ENCODE measurements at regions not wholly inside any gene's neighbourhood (a gene's known extent, or its start where the extent isn't known, plus 50 kb on each side); places are given as distances from the start of the nearest gene placed in this dataset.

DNA sequence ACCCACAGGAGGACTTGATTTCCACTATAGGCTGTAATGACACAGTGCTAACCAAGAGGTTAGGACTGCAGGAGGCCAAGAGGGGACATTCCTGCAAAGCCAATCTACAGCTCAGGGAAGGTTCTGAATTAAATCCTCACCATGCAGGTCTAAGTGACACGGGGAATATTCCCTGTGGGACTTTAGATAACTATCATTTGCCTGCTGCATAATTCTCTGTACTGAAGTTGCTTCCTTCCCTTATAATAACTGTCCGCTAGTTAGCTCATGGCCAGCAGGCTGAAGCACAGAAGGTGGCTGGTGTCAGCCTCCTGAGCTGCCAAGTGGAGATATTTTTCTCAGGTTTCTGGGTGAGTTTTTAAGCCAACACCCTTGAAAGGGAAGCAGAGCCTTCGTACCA lies 74.6 kb upstream of the SOX9 start:
- Mint-ChIP-seq H3K9me3 (no peaks in the 10 kb centered on the region), H3K4me3 (no peak overlapping the region), H3K4me1 (peaks cover 7% of the 10 kb centered on the region), H3K36me3 (ENCODE audit: low read depth) (no peaks in the 10 kb centered on the region; the same call in 2 of the 3 replicates), H3K27me3 (ENCODE audit: insufficient read depth, low read depth, poor library complexity) (no peaks in the 10 kb centered on the region), H3K27ac (no peak overlapping the region)
- Histone ChIP-seq H3K79me2 (replicated peaks; ENCODE audit: insufficient read depth) (no peaks in the 10 kb centered on the region), H3F3A (replicated peaks; ENCODE audit: low read depth) (no peaks in the 10 kb centered on the region), H3K36me3 (ENCODE audit: insufficient read depth) (no peaks in the 10 kb centered on the region), H4K20me1 (replicated peaks; ENCODE audit: insufficient read depth) (no peaks in the 10 kb centered on the region), H3K4me1 (ENCODE audit: insufficient read depth) (no peaks in the 10 kb centered on the region), H2AFZ (peak overlapping the region; percentile 18; the same call in 1 of the 2 replicates), H3K4me2 (no peak overlapping the region), H3K27ac (ENCODE audit: low read depth) (no peak overlapping the region), H3K4me3 (no peak overlapping the region), H3K27me3 (ENCODE audit: insufficient read depth) (no peaks in the 10 kb centered on the region), H3K9me2 (ENCODE audit: insufficient read depth) (no peaks in the 10 kb centered on the region; the same call in 1 of the 2 replicates)
- no peak for ATAC-seq
- no peak for DNase-seq (ENCODE audit: low spot score)
- TF ChIP-seq ZNF462 (CRISPR knock-in tag; IDR thresholded peaks at IDR 0.05) (no peak), POLR2AphosphoS5 (IDR thresholded peaks at IDR 0.05; ENCODE audit: low read depth) (no peak), EZH2phosphoT487 (IDR thresholded peaks at IDR 0.05; ENCODE audit: unreplicated experiment) (no peak), STAT1 (IDR thresholded peaks at IDR 0.05; ENCODE audit: unreplicated experiment) (no peak), JUNB (IDR thresholded peaks at IDR 0.05; ENCODE audit: unreplicated experiment) (no peak), ZNF114 (CRISPR knock-in tag; IDR thresholded peaks at IDR 0.05) (no peak), EZH2 (IDR thresholded peaks at IDR 0.05; ENCODE audit: low read depth, unreplicated experiment) (no peak), NANOG (IDR thresholded peaks at IDR 0.05; ENCODE audit: borderline replicate concordance) (no peak), CREB1 (CRISPR knock-in tag; IDR thresholded peaks at IDR 0.05; ENCODE audit: low read depth) (no peak), ETS1 (IDR thresholded peaks at IDR 0.05) (no peak), ZNF331 (CRISPR knock-in tag; IDR thresholded peaks at IDR 0.05; ENCODE audit: low read depth) (no peak)
- TF ChIP-seq, protein P1, sequence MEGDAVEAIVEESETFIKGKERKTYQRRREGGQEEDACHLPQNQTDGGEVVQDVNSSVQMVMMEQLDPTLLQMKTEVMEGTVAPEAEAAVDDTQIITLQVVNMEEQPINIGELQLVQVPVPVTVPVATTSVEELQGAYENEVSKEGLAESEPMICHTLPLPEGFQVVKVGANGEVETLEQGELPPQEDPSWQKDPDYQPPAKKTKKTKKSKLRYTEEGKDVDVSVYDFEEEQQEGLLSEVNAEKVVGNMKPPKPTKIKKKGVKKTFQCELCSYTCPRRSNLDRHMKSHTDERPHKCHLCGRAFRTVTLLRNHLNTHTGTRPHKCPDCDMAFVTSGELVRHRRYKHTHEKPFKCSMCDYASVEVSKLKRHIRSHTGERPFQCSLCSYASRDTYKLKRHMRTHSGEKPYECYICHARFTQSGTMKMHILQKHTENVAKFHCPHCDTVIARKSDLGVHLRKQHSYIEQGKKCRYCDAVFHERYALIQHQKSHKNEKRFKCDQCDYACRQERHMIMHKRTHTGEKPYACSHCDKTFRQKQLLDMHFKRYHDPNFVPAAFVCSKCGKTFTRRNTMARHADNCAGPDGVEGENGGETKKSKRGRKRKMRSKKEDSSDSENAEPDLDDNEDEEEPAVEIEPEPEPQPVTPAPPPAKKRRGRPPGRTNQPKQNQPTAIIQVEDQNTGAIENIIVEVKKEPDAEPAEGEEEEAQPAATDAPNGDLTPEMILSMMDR (conservative IDR thresholded peaks at IDR 0.05; ENCODE audit: low read depth in 2 of 2) = no peak
- TF ChIP-seq, protein P2, sequence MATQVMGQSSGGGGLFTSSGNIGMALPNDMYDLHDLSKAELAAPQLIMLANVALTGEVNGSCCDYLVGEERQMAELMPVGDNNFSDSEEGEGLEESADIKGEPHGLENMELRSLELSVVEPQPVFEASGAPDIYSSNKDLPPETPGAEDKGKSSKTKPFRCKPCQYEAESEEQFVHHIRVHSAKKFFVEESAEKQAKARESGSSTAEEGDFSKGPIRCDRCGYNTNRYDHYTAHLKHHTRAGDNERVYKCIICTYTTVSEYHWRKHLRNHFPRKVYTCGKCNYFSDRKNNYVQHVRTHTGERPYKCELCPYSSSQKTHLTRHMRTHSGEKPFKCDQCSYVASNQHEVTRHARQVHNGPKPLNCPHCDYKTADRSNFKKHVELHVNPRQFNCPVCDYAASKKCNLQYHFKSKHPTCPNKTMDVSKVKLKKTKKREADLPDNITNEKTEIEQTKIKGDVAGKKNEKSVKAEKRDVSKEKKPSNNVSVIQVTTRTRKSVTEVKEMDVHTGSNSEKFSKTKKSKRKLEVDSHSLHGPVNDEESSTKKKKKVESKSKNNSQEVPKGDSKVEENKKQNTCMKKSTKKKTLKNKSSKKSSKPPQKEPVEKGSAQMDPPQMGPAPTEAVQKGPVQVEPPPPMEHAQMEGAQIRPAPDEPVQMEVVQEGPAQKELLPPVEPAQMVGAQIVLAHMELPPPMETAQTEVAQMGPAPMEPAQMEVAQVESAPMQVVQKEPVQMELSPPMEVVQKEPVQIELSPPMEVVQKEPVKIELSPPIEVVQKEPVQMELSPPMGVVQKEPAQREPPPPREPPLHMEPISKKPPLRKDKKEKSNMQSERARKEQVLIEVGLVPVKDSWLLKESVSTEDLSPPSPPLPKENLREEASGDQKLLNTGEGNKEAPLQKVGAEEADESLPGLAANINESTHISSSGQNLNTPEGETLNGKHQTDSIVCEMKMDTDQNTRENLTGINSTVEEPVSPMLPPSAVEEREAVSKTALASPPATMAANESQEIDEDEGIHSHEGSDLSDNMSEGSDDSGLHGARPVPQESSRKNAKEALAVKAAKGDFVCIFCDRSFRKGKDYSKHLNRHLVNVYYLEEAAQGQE (IDR thresholded peaks at IDR 0.05; ENCODE audit: unreplicated experiment) = no peak

All from GM23338 (cell line).